HUES48 (cell line): ENCODE measurements at regions not wholly inside any gene's neighbourhood (a gene's known extent, or its start where the extent isn't known, plus 50 kb on each side); places are given as distances from the start of the nearest gene placed in this dataset.
A peak's percentile ranks its signal among the peaks of the same experiment; 100 is the strongest.
"Not testable (repeated sequence)": the region's sequence is repeated elsewhere in the genome, so short reads cannot be mapped to it uniquely, and the experiment has no call there.

ENCODE experiments used
- H3K27ac ChIP-seq: one replicate; pipeline ENCODE4 v1.7.0; 2013; ENCODE audit warnings: low read depth, low read length, inconsistent platforms
- H3K27me3 ChIP-seq: 2 replicates; pipeline ENCODE4 v1.6.1; 2013; ENCODE audit warnings: mild to moderate bottlenecking, low read length; ENCODE audit not compliant: control insufficient read depth, insufficient read depth
- H3K36me3 ChIP-seq: 2 replicates; pipeline ENCODE4 v1.6.1; 2013; ENCODE audit warnings: low read length; ENCODE audit not compliant: control insufficient read depth, insufficient read depth
- H3K4me1 ChIP-seq: 2 replicates; pipeline ENCODE4 v1.6.1; 2013; ENCODE audit warnings: mild to moderate bottlenecking, low read length; ENCODE audit not compliant: control insufficient read depth, insufficient read depth
- H3K4me3 ChIP-seq: 2 replicates; pipeline ENCODE4 v1.5.1; 2013; ENCODE audit warnings: mild to moderate bottlenecking, low read depth, low read length
- H3K9ac ChIP-seq: 2 replicates; pipeline ENCODE4 v1.6.1; 2013; ENCODE audit warnings: mild to moderate bottlenecking, low read depth, low read length, moderate library complexity
- H3K9me3 ChIP-seq: 2 replicates; pipeline ENCODE4 v1.6.1; 2013; ENCODE audit warnings: low read length; ENCODE audit not compliant: control insufficient read depth, insufficient read depth

GRCh38 chr1:178581351-178582303 lies 68.7 kb downstream of the TEX35 start:
- H3K9me3 ChIP-seq: no peaks in the 10 kb centered on the region
- H3K4me3 ChIP-seq: no peak overlapping the region
- peaks cover 14% of the 10 kb centered on the region for H3K4me1 ChIP-seq
- peak overlapping the region; percentile 14 for H3K27ac ChIP-seq
- H3K36me3 ChIP-seq: no peaks in the 10 kb centered on the region
- no peaks in the 10 kb centered on the region for H3K27me3 ChIP-seq
- no peak overlapping the region for H3K9ac ChIP-seq

GRCh38 chr1:178587096-178587495 lies 74.2 kb downstream of the TEX35 start:
- Histone ChIP-seq H3K9ac (no peak overlapping the region), H3K27ac (no peak overlapping the region), H3K4me3 (no peak overlapping the region), H3K36me3 (no peaks in the 10 kb centered on the region), H3K27me3 (peaks cover 26% of the 10 kb centered on the region), H3K4me1 (no peaks in the 10 kb centered on the region), H3K9me3 (no peaks in the 10 kb centered on the region)

GRCh38 chr1:178587975-178588374 lies 75.1 kb downstream of the TEX35 start:
- Histone ChIP-seq H3K36me3 (no peaks in the 10 kb centered on the region), H3K9me3 (no peaks in the 10 kb centered on the region), H3K4me1 (no peaks in the 10 kb centered on the region), H3K9ac (no peak overlapping the region), H3K27ac (no peak overlapping the region), H3K27me3 (peaks cover 26% of the 10 kb centered on the region), H3K4me3 (no peak overlapping the region)

- H3K36me3 ChIP-seq, H3K27ac ChIP-seq, H3K4me1 ChIP-seq, H3K4me3 ChIP-seq, H3K9ac ChIP-seq, H3K9me3 ChIP-seq: not testable (repeated sequence)
- H3K27me3 ChIP-seq: peaks cover 26% of the 10 kb centered on the region
Measured at GRCh38 chr1:178589042-178589441, 76.1 kb downstream of the TEX35 start.

GRCh38 chr1:178591811-178592210 lies 78.9 kb downstream of the TEX35 start:
- H3K27ac ChIP-seq, H3K36me3 ChIP-seq, H3K9ac ChIP-seq, H3K9me3 ChIP-seq, H3K4me3 ChIP-seq, H3K4me1 ChIP-seq: not testable (repeated sequence)
- peaks cover 26% of the 10 kb centered on the region for H3K27me3 ChIP-seq

- H3K4me3 ChIP-seq: no peak overlapping the region
- no peak overlapping the region for H3K9ac ChIP-seq
- peaks cover 14% of the 10 kb centered on the region for H3K27me3 ChIP-seq
Measured at GRCh38 chr1:178593515-178593914, 80.6 kb downstream of the TEX35 start.

GRCh38 chr1:178594133-178594532 lies 81.2 kb downstream of the TEX35 start:
- no peaks in the 10 kb centered on the region for H3K36me3 ChIP-seq
- H3K9ac ChIP-seq: no peak overlapping the region
- H3K27me3 ChIP-seq: peaks cover 14% of the 10 kb centered on the region
- H3K9me3 ChIP-seq: no peaks in the 10 kb centered on the region
- no peaks in the 10 kb centered on the region for H3K4me1 ChIP-seq
- H3K4me3 ChIP-seq: no peak overlapping the region
- no peak overlapping the region for H3K27ac ChIP-seq

More at GRCh38 chr1:178593515-178593914, 80.6 kb downstream of the TEX35 start:
- H3K27ac ChIP-seq: no peak overlapping the region
- no peaks in the 10 kb centered on the region for H3K4me1 ChIP-seq
- no peaks in the 10 kb centered on the region for H3K9me3 ChIP-seq
- no peaks in the 10 kb centered on the region for H3K36me3 ChIP-seq

- no peaks in the 10 kb centered on the region for H3K36me3 ChIP-seq
- no peak overlapping the region for H3K4me3 ChIP-seq
- H3K4me1 ChIP-seq: no peaks in the 10 kb centered on the region
- H3K9me3 ChIP-seq: no peaks in the 10 kb centered on the region
- H3K27me3 ChIP-seq: peaks cover under 1% of the 10 kb centered on the region; the same call in 1 of the 2 replicates
- H3K9ac ChIP-seq: no peak overlapping the region
- no peak overlapping the region for H3K27ac ChIP-seq
Measured at GRCh38 chr1:178595491-178595890, 82.6 kb downstream of the TEX35 start.

- Histone ChIP-seq H3K9me3 (no peaks in the 10 kb centered on the region), H3K27me3 (no peaks in the 10 kb centered on the region), H3K9ac (no peak overlapping the region), H3K36me3 (no peaks in the 10 kb centered on the region), H3K4me1 (no peaks in the 10 kb centered on the region; the same call in 1 of the 2 replicates), H3K4me3 (no peak overlapping the region), H3K27ac (no peak overlapping the region)
Measured at GRCh38 chr1:178599087-178599486, 86.2 kb downstream of the TEX35 start.

- H3K27ac ChIP-seq: no peak overlapping the region
Measured at GRCh38 chr1:178599745-178600144, 86.8 kb downstream of the TEX35 start.

GRCh38 chr1:178603926-178604325 lies 91.0 kb downstream of the TEX35 start:
- Histone ChIP-seq H3K4me1 (peaks cover 9% of the 10 kb centered on the region; the same call in 1 of the 2 replicates), H3K27ac (no peak overlapping the region), H3K9me3 (no peaks in the 10 kb centered on the region), H3K27me3 (no peaks in the 10 kb centered on the region), H3K36me3 (no peaks in the 10 kb centered on the region), H3K9ac (no peak overlapping the region), H3K4me3 (no peak overlapping the region)

More at GRCh38 chr1:178599745-178600144, 86.8 kb downstream of the TEX35 start:
- no peaks in the 10 kb centered on the region; the same call in 1 of the 2 replicates for H3K4me1 ChIP-seq
- H3K27me3 ChIP-seq: no peaks in the 10 kb centered on the region
- no peaks in the 10 kb centered on the region for H3K36me3 ChIP-seq
- H3K4me3 ChIP-seq: no peak overlapping the region
- no peak overlapping the region for H3K9ac ChIP-seq
- H3K9me3 ChIP-seq: no peaks in the 10 kb centered on the region
